ENCODE measurements at regions not wholly inside any gene's neighbourhood (a gene's known extent, or its start where the extent isn't known, plus 50 kb on each side); places are given as distances from the start of the nearest gene placed in this dataset.

- no peak for TF ChIP-seq CTCF (conservative IDR thresholded peaks at IDR 0.05)
- no peak for DNase-seq (ENCODE audit: extremely low spot score, unreplicated experiment)
Observed at GRCh38 chr3:6602329-6602728, 258.6 kb upstream of the GRM7 start.

GRCh38 chr3:6605227-6605626 is 255.7 kb upstream of the GRM7 start:
- no peaks in the 10 kb centered on the region for H3K36me3 Mint-ChIP-seq
- TF ChIP-seq CTCF (conservative IDR thresholded peaks at IDR 0.05): no peak
- no peak overlapping the region for H3K27ac Mint-ChIP-seq
- H3K4me3 Mint-ChIP-seq: no peak overlapping the region
- H3K27me3 Mint-ChIP-seq: no peaks in the 10 kb centered on the region
- DNase-seq (ENCODE audit: extremely low spot score, unreplicated experiment): no peak
- H3K9me3 Mint-ChIP-seq: no peaks in the 10 kb centered on the region
- H3K4me1 Mint-ChIP-seq (ENCODE audit: unreplicated experiment): peaks cover 4% of the 10 kb centered on the region

More at GRCh38 chr3:6602329-6602728, 258.6 kb upstream of the GRM7 start:
- Mint-ChIP-seq H3K27me3 (no peaks in the 10 kb centered on the region), H3K36me3 (no peaks in the 10 kb centered on the region), H3K27ac (no peak overlapping the region), H3K9me3 (no peaks in the 10 kb centered on the region), H3K4me1 (ENCODE audit: unreplicated experiment) (peaks cover 4% of the 10 kb centered on the region), H3K4me3 (no peak overlapping the region)

- no peaks in the 10 kb centered on the region for H3K9me3 Mint-ChIP-seq
Observed at GRCh38 chr3:6608843-6609242, 252.1 kb upstream of the GRM7 start.

GRCh38 chr3:6612034-6612616 is 248.8 kb upstream of the GRM7 start:
- no peaks in the 10 kb centered on the region for H3K36me3 Mint-ChIP-seq
- no peak overlapping the region for H3K27ac Mint-ChIP-seq
- no peak overlapping the region for H3K4me3 Mint-ChIP-seq
- no peaks in the 10 kb centered on the region for H3K4me1 Mint-ChIP-seq (ENCODE audit: unreplicated experiment)
- TF ChIP-seq CTCF (conservative IDR thresholded peaks at IDR 0.05): no peak
- no peaks in the 10 kb centered on the region for H3K9me3 Mint-ChIP-seq
- DNase-seq (ENCODE audit: extremely low spot score, unreplicated experiment): no peak
- no peaks in the 10 kb centered on the region for H3K27me3 Mint-ChIP-seq

More at GRCh38 chr3:6608843-6609242, 252.1 kb upstream of the GRM7 start:
- no peaks in the 10 kb centered on the region for H3K4me1 Mint-ChIP-seq (ENCODE audit: unreplicated experiment)
- H3K27me3 Mint-ChIP-seq: no peaks in the 10 kb centered on the region
- no peak for TF ChIP-seq CTCF (conservative IDR thresholded peaks at IDR 0.05)
- H3K4me3 Mint-ChIP-seq: no peak overlapping the region
- no peak for DNase-seq (ENCODE audit: extremely low spot score, unreplicated experiment)
- H3K27ac Mint-ChIP-seq: no peak overlapping the region
- H3K36me3 Mint-ChIP-seq: no peaks in the 10 kb centered on the region

GRCh38 chr3:6622260-6622659 is 238.7 kb upstream of the GRM7 start:
- H3K9me3 Mint-ChIP-seq: peaks cover 3% of the 10 kb centered on the region

More at GRCh38 chr3:6622260-6622659, 238.7 kb upstream of the GRM7 start:
- no peak for DNase-seq (ENCODE audit: extremely low spot score, unreplicated experiment)
- Mint-ChIP-seq H3K4me1 (ENCODE audit: unreplicated experiment) (no peaks in the 10 kb centered on the region), H3K4me3 (no peak overlapping the region), H3K27me3 (no peaks in the 10 kb centered on the region), H3K27ac (no peak overlapping the region), H3K36me3 (no peaks in the 10 kb centered on the region)
- no peak for TF ChIP-seq CTCF (conservative IDR thresholded peaks at IDR 0.05)
